HG03139 (cell line): ENCODE measurements at regions not wholly inside any gene's neighbourhood (a gene's known extent, or its start where the extent isn't known, plus 50 kb on each side); places are given as distances from the start of the nearest gene placed in this dataset.

ENCODE experiments used
- ATAC-seq: cut with Tn5 transposase; IDR thresholded peaks from one replicate; pipeline ENCODE4 v1.9.1; 2021; ENCODE audit not compliant: unreplicated experiment

GRCh38 chr9:7246917-7247522 is 489.2 kb downstream of the KDM4C start:
- ATAC-seq = no peak

DNA sequence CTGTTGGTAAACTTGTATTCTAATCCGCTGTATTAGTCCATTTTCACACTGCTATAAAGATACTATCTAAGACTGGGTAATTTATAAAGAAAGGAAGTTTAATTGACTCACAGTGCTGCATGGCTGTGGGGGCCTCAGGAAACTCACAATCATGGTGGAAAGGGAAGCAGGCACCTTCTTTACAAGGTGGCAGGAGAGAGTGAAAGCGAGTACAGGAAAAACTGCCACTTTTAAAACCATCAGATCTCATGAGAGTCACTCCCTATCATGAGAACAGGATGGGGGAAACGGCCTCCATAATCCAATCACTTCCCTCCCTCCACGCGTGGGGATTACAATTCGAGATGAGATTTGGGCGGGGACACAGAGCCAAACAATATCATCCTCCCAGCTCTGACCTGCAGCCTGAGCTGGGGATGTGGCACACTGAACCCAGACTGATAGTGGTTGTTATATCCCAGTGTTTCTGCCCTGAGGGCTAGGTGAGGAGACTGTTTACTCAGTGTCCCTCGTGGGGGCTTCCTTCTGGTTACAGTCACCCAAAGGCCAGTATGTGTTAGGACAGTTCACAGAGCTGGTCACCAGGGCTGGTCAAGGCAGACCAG is 488.3 kb downstream of the KDM4C start:
- no peak for ATAC-seq

DNA sequence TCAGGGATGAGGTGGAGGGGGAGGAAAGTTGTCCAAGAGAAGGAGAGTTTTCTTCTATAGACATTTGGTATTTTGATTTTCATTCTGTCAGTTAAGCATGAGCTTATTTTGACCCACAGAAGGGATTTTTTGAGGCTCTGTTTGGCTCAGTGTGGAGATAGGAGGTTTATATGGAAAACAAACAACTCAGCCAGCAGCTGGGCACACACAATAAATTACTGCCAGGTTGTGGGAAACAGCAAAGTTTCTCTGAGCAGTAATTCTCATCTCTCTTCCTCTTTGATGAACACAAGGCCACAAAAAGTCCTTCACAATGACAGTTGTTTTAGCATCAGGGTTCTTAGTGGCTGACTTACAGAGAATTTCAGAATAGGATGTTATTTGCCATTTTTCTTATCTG is 486.1 kb downstream of the KDM4C start:
- no peak for ATAC-seq

- ATAC-seq = no peak
These were observed 484.4 kb downstream of the KDM4C start for GRCh38 chr9:7242126-7242525.

GRCh38 chr9:7241694-7242093 is 483.9 kb downstream of the KDM4C start:
- ATAC-seq = no peak

DNA sequence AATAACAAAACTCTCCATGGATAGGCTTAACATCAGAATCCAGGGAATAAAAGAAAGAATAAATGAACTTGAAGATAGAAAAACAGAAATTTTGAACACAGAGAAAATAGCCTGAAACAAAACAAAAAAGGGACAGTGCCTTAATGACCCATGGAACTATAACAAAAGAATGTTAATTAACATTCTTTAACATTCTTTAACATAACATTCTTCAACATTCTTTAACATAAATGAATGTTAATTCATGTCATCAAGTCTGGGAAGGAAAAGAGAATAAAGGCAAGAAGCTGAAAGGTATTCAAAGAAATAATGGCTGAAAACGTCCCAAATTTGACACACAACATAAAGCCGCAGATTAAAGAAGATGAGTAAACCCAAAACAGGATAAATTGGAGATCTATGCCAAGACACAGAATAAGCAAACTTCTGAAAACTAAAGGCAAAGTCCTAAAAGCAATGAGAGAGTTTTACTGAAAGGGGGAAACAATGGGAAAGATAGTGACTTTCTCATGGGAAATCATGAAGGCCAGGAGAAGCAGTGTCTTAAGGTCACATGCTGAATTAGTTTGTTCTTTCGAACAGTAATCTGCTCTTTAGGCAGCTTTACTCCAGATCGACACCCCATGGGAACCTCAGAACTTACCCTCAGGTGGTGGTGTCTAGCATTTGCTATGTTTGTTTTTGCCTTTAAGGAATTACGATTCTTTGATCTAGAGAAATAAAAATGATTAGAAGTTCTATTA is 483.0 kb downstream of the KDM4C start:
- ATAC-seq = no peak

DNA sequence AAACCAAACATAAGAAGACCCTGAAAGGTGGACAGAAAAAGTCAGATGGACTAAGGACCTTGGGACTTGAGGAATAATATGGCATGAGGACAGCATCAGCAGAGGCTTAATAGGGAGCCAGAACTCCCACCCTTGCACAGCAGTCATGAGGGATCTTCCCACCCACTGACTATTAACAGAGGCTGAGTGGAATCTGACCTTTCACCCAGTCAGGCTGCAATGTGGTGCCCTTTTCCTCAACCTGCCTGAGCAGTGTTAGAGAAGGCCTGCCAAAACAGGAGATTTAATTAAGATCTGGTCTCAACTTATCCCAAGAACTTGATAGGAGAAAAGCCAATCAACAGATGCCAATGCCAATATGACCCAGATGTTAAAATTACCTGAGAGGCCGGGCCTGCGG is 481.9 kb downstream of the KDM4C start:
- no peak for ATAC-seq

DNA sequence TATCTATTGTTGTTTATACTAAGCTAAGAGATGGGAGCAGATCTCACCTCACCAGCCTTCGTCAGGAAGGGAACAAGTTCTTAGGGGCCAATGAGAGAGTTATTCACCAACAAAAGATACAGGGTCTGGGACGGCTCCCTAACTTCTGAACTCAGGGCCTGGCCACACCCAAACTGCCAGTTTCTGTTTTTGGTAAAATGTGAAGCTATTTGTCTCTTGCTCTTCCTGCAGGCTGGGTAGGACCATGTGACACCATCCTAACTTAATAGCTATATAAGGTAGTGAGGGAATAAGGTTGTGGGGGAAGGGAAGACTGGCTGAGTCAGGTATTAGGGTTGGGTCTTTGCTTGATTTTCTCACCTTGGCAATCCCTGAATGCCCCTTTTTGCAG is 480.5 kb downstream of the KDM4C start:
- no peak for ATAC-seq

DNA sequence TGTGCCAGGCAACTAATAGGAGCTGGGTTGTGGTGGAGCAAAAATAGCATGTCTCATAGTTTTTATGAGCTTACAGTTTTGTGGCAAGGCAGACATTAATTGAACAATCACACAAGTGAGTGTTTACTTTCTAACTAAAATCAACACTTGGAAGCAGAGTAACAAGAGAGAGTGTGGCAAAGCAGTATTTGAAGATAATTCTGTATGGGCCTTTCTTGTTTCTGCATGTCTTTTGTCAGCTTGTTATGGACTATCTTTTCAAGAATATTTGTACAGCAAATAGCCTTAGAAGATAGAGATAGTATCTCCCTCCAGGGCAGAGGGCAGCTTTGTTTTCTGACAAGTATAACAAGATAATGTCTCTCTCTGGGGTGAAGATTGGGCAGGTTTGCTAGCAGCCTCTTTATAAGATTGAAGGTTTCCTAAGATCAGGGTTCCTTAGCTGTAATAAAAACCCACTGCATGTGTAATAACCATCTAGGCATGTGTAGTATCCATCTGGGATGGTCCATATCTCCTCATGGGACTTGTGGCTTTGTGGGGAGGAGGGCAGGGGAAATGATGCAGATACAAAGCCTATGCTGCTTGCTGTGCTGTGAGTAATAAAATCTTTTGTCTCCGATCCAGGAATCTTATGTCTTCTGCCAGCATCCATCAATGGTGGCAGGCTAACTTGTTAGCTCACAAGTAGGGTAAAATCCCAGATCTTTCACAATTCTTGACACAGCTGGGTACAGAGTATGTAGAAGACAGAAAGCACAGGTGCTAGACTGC is 479.9 kb downstream of the KDM4C start:
- ATAC-seq = no peak

GRCh38 chr9:7236186-7236585 is 478.4 kb downstream of the KDM4C start:
- ATAC-seq = no peak

- no peak for ATAC-seq
These were observed 476.4 kb downstream of the KDM4C start for GRCh38 chr9:7234144-7234543.

GRCh38 chr9:7229571-7229970 is 471.8 kb downstream of the KDM4C start:
- ATAC-seq = no peak

GRCh38 chr9:7228726-7229125 is 471.0 kb downstream of the KDM4C start:
- no peak for ATAC-seq

GRCh38 chr9:7227951-7228350 is 470.2 kb downstream of the KDM4C start:
- no peak for ATAC-seq

GRCh38 chr9:7226007-7226640 is 468.4 kb downstream of the KDM4C start:
- no peak for ATAC-seq
